K562 (cell line): ENCODE measurements at regions not wholly inside any gene's neighbourhood (a gene's known extent, or its start where the extent isn't known, plus 50 kb on each side); places are given as distances from the start of the nearest gene placed in this dataset.

ENCODE experiments used
- CHD1 ChIP-seq: fragments of 200-600 bp; sonication (generic); IDR thresholded peaks from one replicate; pipeline ENCODE4 v1.6.1; 2012; ENCODE audit warnings: mild to moderate bottlenecking, moderate library complexity, low read length, inconsistent platforms
- CTCF ChIP-seq, 3 experiments: IDR thresholded peaks in 2 of 3; conservative IDR thresholded peaks in 1 of 3; 2 replicates each; pipeline ENCODE4 v1.5.1; 2011 to 2012; ENCODE audit warnings: low read length in 3 of 3, mild to moderate bottlenecking in 3 of 3, control low read depth in 2 of 3, improper control_type of control experiment in 1 of 3, inconsistent platforms in 1 of 3, low read depth in 1 of 3, mixed read lengths in 1 of 3, moderate library complexity in 1 of 3; ENCODE audit not compliant: insufficient read depth in 2 of 3
- DIDO1 ChIP-seq: fragments of 450-650 bp; IDR thresholded peaks from 2 replicates; pipeline ENCODE4 v1.6.1; 2016; ENCODE audit warnings: low read depth, missing biosample characterization, missing genetic modification characterization
- EP300 ChIP-seq: IDR thresholded peaks from 2 replicates; pipeline ENCODE4 v1.6.1; 2012; ENCODE audit warnings: low read length, improper control_type of control experiment
- EZH2 ChIP-seq: IDR thresholded peaks from 2 replicates; pipeline ENCODE4 v1.6.1; 2012; ENCODE audit warnings: low read depth, mild to moderate bottlenecking, inconsistent platforms, low read length, borderline replicate concordance
- MLLT1 ChIP-seq, 2 experiments: fragments of 450-650 bp; IDR thresholded peaks; 2 replicates each; pipeline ENCODE4 v1.6.1; 2016
- MXI1 ChIP-seq: IDR thresholded peaks from 2 replicates; pipeline ENCODE4 v1.6.1; 2011; ENCODE audit warnings: low read depth, mild to moderate bottlenecking, improper control_type of control experiment, low read length
- PREB ChIP-seq: sonication (generic); formaldehyde crosslinking; IDR thresholded peaks from 2 replicates; pipeline ENCODE4 v1.8.1; 2023; ENCODE audit warnings: mild to moderate bottlenecking, missing genetic modification reagents
- TCF7 ChIP-seq: sonication (generic); IDR thresholded peaks from 2 replicates; pipeline ENCODE4 v1.6.1; 2016; ENCODE audit warnings: antibody characterized with exemption, borderline replicate concordance

GRCh38 chr7:81427461-81427860 is 342.4 kb downstream of the HGF start:
- no peak for TF ChIP-seq CTCF (IDR thresholded peaks at IDR 0.05 in 2 of 3, conservative IDR thresholded peaks at IDR 0.05 in 1 of 3; ENCODE audit: insufficient read depth in 2 of 3, low read depth in 1 of 3, low read length in 3 of 3)
- TF ChIP-seq EZH2: no peak
- no peak for TF ChIP-seq MLLT1 (IDR thresholded peaks at IDR 0.05)
- TF ChIP-seq PREB: no peak
- TF ChIP-seq CHD1: no peak
- TF ChIP-seq TCF7: no peak
- TF ChIP-seq MXI1: no peak
- no peak for TF ChIP-seq DIDO1 (tag)
- TF ChIP-seq EP300: no peak
